Esophagus muscularis mucosa (tissue), 4 donors: ENCODE measurements at regions not wholly inside any gene's neighbourhood (a gene's known extent, or its start where the extent isn't known, plus 50 kb on each side); places are given as distances from the start of the nearest gene placed in this dataset.

Source experiments
- DNase-seq: peaks from one replicate; pipeline ENCODE4 v3.0.0-alpha.2; 2017; ENCODE audit errors: extremely low spot score
- H3K27ac ChIP-seq, 4 donors: fragments of 200-600 bp; sonication (generic); replicated peaks in 1 of 4; 1 replicate in 3 of 4; 2 replicates in 1 of 4; pipeline ENCODE4 v1.5.1; 2016 to 2019; ENCODE audit warnings: mild to moderate bottlenecking in 1 of 4
- H3K27me3 ChIP-seq, 4 donors: fragments of 200-600 bp; sonication (generic); one replicate each; pipeline versions ENCODE4 v1.5.1 to v1.6.0; 2016 to 2019
- H3K36me3 ChIP-seq, 4 donors: fragments of 200-600 bp; sonication (generic); one replicate each; pipeline ENCODE4 v1.5.1; 2016 to 2019
- H3K4me1 ChIP-seq, 4 donors: fragments of 200-600 bp; sonication (generic); one replicate each; pipeline ENCODE4 v1.5.1; 2016 to 2019
- H3K4me3 ChIP-seq, 4 donors: fragments of 200-600 bp; sonication (generic); 1 replicate in 2 of 4; 2 replicates in 2 of 4; pipeline ENCODE4 v1.5.1; 2016 to 2019; ENCODE audit warnings: mild to moderate bottlenecking in 4 of 4, moderate library complexity in 1 of 4
- H3K9me3 ChIP-seq, 4 donors: fragments of 200-600 bp; sonication (generic); 1 replicate in 3 of 4; 2 replicates in 1 of 4; pipeline ENCODE4 v1.5.1; 2016 to 2019
- CTCF ChIP-seq, 3 experiments: fragments of 200-600 bp in 2 of 3; fragments of 450-650 bp in 1 of 3; sonication (generic) in 2 of 3; IDR thresholded peaks; one replicate each; pipeline ENCODE4 v1.5.1; 2017 to 2019; ENCODE audit warnings: antibody characterized with exemption in 3 of 3, mild to moderate bottlenecking in 2 of 3, moderate library complexity in 1 of 3
- EP300 ChIP-seq: sonication (generic); formaldehyde crosslinking; IDR thresholded peaks from one replicate; pipeline ENCODE4 v1.6.1; 2017; ENCODE audit warnings: antibody characterized with exemption
- POLR2A ChIP-seq: fragments of 450-650 bp; IDR thresholded peaks from one replicate; pipeline ENCODE4 v1.6.1; 2017; ENCODE audit warnings: antibody characterized with exemption, moderate library complexity, mild to moderate bottlenecking, low read depth
- POLR2AphosphoS5 ChIP-seq, 2 donors: sonication (generic); formaldehyde crosslinking; IDR thresholded peaks; one replicate each; pipeline ENCODE4 v1.6.1; 2017; ENCODE audit warnings: antibody characterized with exemption in 2 of 2
- WGBS: methylation state at CpG from one replicate; pipeline ENCODE4 v1.1.5; 2018; 5-methylcytosine and 5-hydroxymethylcytosine counted together
- intact Hi-C: fragments of 100-400 bp; cut with DNase I; formaldehyde crosslinking; loops from one replicate; pipeline ENCODE4 v1.15.1; 2023

- Histone ChIP-seq H3K9me3 (no peaks in the 10 kb centered on the region), H3K36me3 (no peaks in the 10 kb centered on the region), H3K27ac (no peak overlapping the region), H3K4me3 (no peak overlapping the region), H3K4me1 (peaks cover 0 to 3% (median 0%) of the 10 kb centered on the region in 4 donors), H3K27me3 (no peaks in the 10 kb centered on the region)
- no peak for DNase-seq
- 58% methylated on average over 1 of the region's 1 CpG for WGBS
- TF ChIP-seq POLR2A (no peak), CTCF (IDR thresholded peaks at IDR 0.05) (no peak), EP300 (no peak), POLR2AphosphoS5 (IDR thresholded peaks at IDR 0.05) (no peak)
- intact Hi-C loops, result no loop called here
These were observed 347.1 kb upstream of the NRP1 start for GRCh38 chr10:33681595-33681994.

GRCh38 chr10:33680036-33680435 lies 345.6 kb upstream of the NRP1 start:
- Histone ChIP-seq H3K36me3 (no peaks in the 10 kb centered on the region), H3K9me3 (no peaks in the 10 kb centered on the region), H3K4me1 (peaks cover 0 to 6% (median 2%) of the 10 kb centered on the region in 4 donors), H3K27me3 (no peaks in the 10 kb centered on the region), H3K27ac (no peak overlapping the region), H3K4me3 (no peak overlapping the region)
- 91% methylated on average over 5 of the region's 5 CpGs for WGBS
- intact Hi-C loops, result no loop called here
- DNase-seq, result no peak
- TF ChIP-seq POLR2AphosphoS5 (IDR thresholded peaks at IDR 0.05), result no peak
- no peak for TF ChIP-seq EP300
- TF ChIP-seq POLR2A, result no peak
- TF ChIP-seq CTCF (IDR thresholded peaks at IDR 0.05), result no peak

GRCh38 chr10:33676606-33677339 lies 342.3 kb upstream of the NRP1 start:
- H3K27ac ChIP-seq, result no peak overlapping the region
- peaks cover 0 to 6% (median 2%) of the 10 kb centered on the region in 4 donors for H3K4me1 ChIP-seq
- H3K9me3 ChIP-seq, result no peaks in the 10 kb centered on the region
- 83% methylated on average over 9 of the region's 9 CpGs for WGBS
- TF ChIP-seq POLR2AphosphoS5 (IDR thresholded peaks at IDR 0.05), result no peak
- TF ChIP-seq CTCF (IDR thresholded peaks at IDR 0.05), result no peak
- TF ChIP-seq EP300, result no peak
- no peak for TF ChIP-seq POLR2A
- intact Hi-C loops, result no loop called here
- H3K36me3 ChIP-seq, result no peaks in the 10 kb centered on the region
- no peaks in the 10 kb centered on the region for H3K27me3 ChIP-seq
- no peak overlapping the region for H3K4me3 ChIP-seq
- DNase-seq, result no peak

GRCh38 chr10:33674986-33675599 lies 340.6 kb upstream of the NRP1 start:
- H3K27ac ChIP-seq, result peak overlapping the region in 3 of 4 donors; percentile 35 to 51 (median 39)
- WGBS, result 56% methylated on average over 10 of the region's 10 CpGs
- H3K27me3 ChIP-seq, result no peaks in the 10 kb centered on the region
- TF ChIP-seq CTCF (IDR thresholded peaks at IDR 0.05) (no peak), POLR2AphosphoS5 (IDR thresholded peaks at IDR 0.05) (no peak), EP300 (no peak), POLR2A (no peak)
- peaks cover 0 to 6% (median 2%) of the 10 kb centered on the region in 4 donors for H3K4me1 ChIP-seq
- intact Hi-C loops, result no loop called here
- no peaks in the 10 kb centered on the region for H3K9me3 ChIP-seq
- no peaks in the 10 kb centered on the region for H3K36me3 ChIP-seq
- H3K4me3 ChIP-seq, result no peak overlapping the region
- DNase-seq, result no peak
